ENCODE measurements at regions not wholly inside any gene's neighbourhood (a gene's known extent, or its start where the extent isn't known, plus 50 kb on each side); places are given as distances from the start of the nearest gene placed in this dataset.

GRCh38 chr2:75276093-75277029 lies 77.0 kb upstream of the TACR1 start:
- DNase-seq, result peak; percentile 80

GRCh38 chr2:75274936-75275335 lies 75.6 kb upstream of the TACR1 start:
- no peak for DNase-seq

GRCh38 chr2:75268112-75268511 lies 68.8 kb upstream of the TACR1 start:
- no peak for DNase-seq

GRCh38 chr2:75261923-75262322 lies 62.6 kb upstream of the TACR1 start:
- no peak for DNase-seq

GRCh38 chr2:75260946-75261345 lies 61.6 kb upstream of the TACR1 start:
- DNase-seq, result no peak

GRCh38 chr2:75258620-75259019 lies 59.3 kb upstream of the TACR1 start:
- DNase-seq, result no peak

GRCh38 chr2:75256485-75256884 lies 57.2 kb upstream of the TACR1 start:
- no peak for DNase-seq

- DNase-seq, result peak; percentile 32
Observed at GRCh38 chr2:75253526-75253925, 54.2 kb upstream of the TACR1 start.

GRCh38 chr2:75251896-75252295 lies 52.6 kb upstream of the TACR1 start:
- no peak for DNase-seq

All from fibroblast of skin of right quadriceps (primary cell).